Spleen (tissue), 11 donors: ENCODE measurements at regions not wholly inside any gene's neighbourhood (a gene's known extent, or its start where the extent isn't known, plus 50 kb on each side); places are given as distances from the start of the nearest gene placed in this dataset.

Source experiments
- DNase-seq: peaks from one replicate; pipeline ENCODE4 v3.0.0-alpha.2; 2020
- H3K27ac ChIP-seq, 8 donors: fragments of 200-600 bp; sonication (generic) in 7 of 8; 1 replicate in 4 of 8; 2 replicates in 4 of 8; pipeline versions ENCODE4 v1.5.0 to v1.8.0; 2016 to 2021; ENCODE audit warnings: inconsistent platforms in 4 of 8, mild to moderate bottlenecking in 4 of 8, moderate library complexity in 1 of 8
- H3K27me3 ChIP-seq, 7 donors: fragments of 200-600 bp; sonication (generic) in 6 of 7; replicated peaks in 1 of 7; 1 replicate in 4 of 7; 2 replicates in 3 of 7; pipeline versions ENCODE4 v1.5.0 to v1.8.0; 2016 to 2021; ENCODE audit warnings: inconsistent platforms in 3 of 7, mild to moderate bottlenecking in 1 of 7
- H3K36me3 ChIP-seq, 6 donors: fragments of 200-600 bp; sonication (generic) in 5 of 6; 1 replicate in 4 of 6; 2 replicates in 2 of 6; pipeline versions ENCODE4 v1.5.0 to v1.8.0; 2016 to 2021; ENCODE audit warnings: inconsistent platforms in 2 of 6
- H3K4me1 ChIP-seq, 6 donors: fragments of 200-600 bp; sonication (generic) in 5 of 6; 1 replicate in 3 of 6; 2 replicates in 3 of 6; pipeline versions ENCODE4 v1.5.0 to v1.8.0; 2016 to 2021; ENCODE audit warnings: inconsistent platforms in 3 of 6
- H3K4me3 ChIP-seq, 8 donors: fragments of 200-600 bp; sonication (generic) in 7 of 8; 1 replicate in 4 of 8; 2 replicates in 4 of 8; pipeline versions ENCODE4 v1.5.0 to v1.8.0; 2016 to 2021; ENCODE audit warnings: inconsistent platforms in 4 of 8, mild to moderate bottlenecking in 4 of 8, moderate library complexity in 2 of 8
- H3K9me3 ChIP-seq, 8 donors: fragments of 200-600 bp; sonication (generic) in 7 of 8; 1 replicate in 4 of 8; 2 replicates in 4 of 8; pipeline versions ENCODE4 v1.5.0 to v1.8.0; 2016 to 2021; ENCODE audit warnings: inconsistent platforms in 4 of 8
- CTCF ChIP-seq, 11 experiments: fragments of 200-600 bp in 7 of 11; fragments of 450-650 bp in 4 of 11; sonication (generic) in 4 of 11; IDR thresholded peaks in 8 of 11; conservative IDR thresholded peaks in 3 of 11; 1 replicate in 7 of 11; 2 replicates in 4 of 11; pipeline versions ENCODE4 v1.4.0 to v1.8.0; 2016 to 2021; ENCODE audit warnings: antibody characterized with exemption in 11 of 11, inconsistent platforms in 4 of 11, mild to moderate bottlenecking in 1 of 11
- POLR2A ChIP-seq, 3 donors: fragments of 450-650 bp; IDR thresholded peaks; one replicate each; pipeline ENCODE4 v1.5.1; 2017; ENCODE audit warnings: antibody characterized with exemption in 3 of 3, mild to moderate bottlenecking in 1 of 3
- POLR2AphosphoS5 ChIP-seq, 3 donors: sonication (generic); formaldehyde crosslinking; IDR thresholded peaks; one replicate each; pipeline ENCODE4 v1.5.1; 2017; ENCODE audit warnings: antibody characterized with exemption in 3 of 3
- WGBS, 5 donors: extraction: QIAGEN DNeasy Blood & Tissue Kit in 3 of 5; methylation state at CpG; one replicate each; pipeline versions ENCODE4 v1.1.5 to v1.1.7; 2013 to 2018; 5-methylcytosine and 5-hydroxymethylcytosine counted together
- intact Hi-C: fragments of 100-400 bp; cut with DNase I; formaldehyde crosslinking; loops from one replicate; pipeline ENCODE4 v1.15.0; 2023; ENCODE audit warnings: low total_unique reads
- donor health status: healthy with polysubstance abuse.
- donor health status: DM: no; HTN: no; CAD: no; lungs with moderate emphysema.
- donor health status: DM: no; HTN: no; CAD: no.
- donor health status: Bipolar disorder and iron deficiency.
- donor health status: healthy.
- donor health status: DM: no; HTN: no; CAD: no.
- donor health status: DM: yes; HTN: yes; CAD: no.

- Histone ChIP-seq H3K36me3 (peaks cover 0 to 21% (median 0%) of the 10 kb centered on the region in 6 donors), H3K4me3 (no peak overlapping the region), H3K27ac (no peak overlapping the region), H3K9me3 (no peaks in the 10 kb centered on the region), H3K4me1 (peaks cover 0 to 2% (median under 1%) of the 10 kb centered on the region in 6 donors), H3K27me3 (no peaks in the 10 kb centered on the region)
- TF ChIP-seq CTCF (IDR thresholded peaks at IDR 0.05 in 8 of 11, conservative IDR thresholded peaks at IDR 0.05 in 3 of 11) (no peak), POLR2AphosphoS5 (IDR thresholded peaks at IDR 0.05) (no peak), POLR2A (IDR thresholded peaks at IDR 0.05) (no peak)
- intact Hi-C loops, result no loop called here
- DNase-seq, result no peak
- WGBS, 5 donors, result 72 to 93% (median 90%) methylated on average over 12 of the region's 12 CpGs
Observed at GRCh38 chr10:28236591-28236990, 66.3 kb downstream of the MPP7 start.

GRCh38 chr10:28220811-28221210 lies 82.1 kb downstream of the MPP7 start:
- intact Hi-C loops, result no loop called here
- WGBS, 5 donors, result 68 to 85% (median 82%) methylated on average over 5 of the region's 5 CpGs
- H3K9me3 ChIP-seq, result no peaks in the 10 kb centered on the region
- no peaks in the 10 kb centered on the region for H3K36me3 ChIP-seq
- H3K27me3 ChIP-seq, result no peaks in the 10 kb centered on the region
- H3K4me3 ChIP-seq, result no peak overlapping the region
- no peaks in the 10 kb centered on the region for H3K4me1 ChIP-seq
- no peak overlapping the region for H3K27ac ChIP-seq
- no peak for TF ChIP-seq CTCF (IDR thresholded peaks at IDR 0.05 in 8 of 11, conservative IDR thresholded peaks at IDR 0.05 in 3 of 11)
- TF ChIP-seq POLR2AphosphoS5 (IDR thresholded peaks at IDR 0.05), result no peak
- no peak for TF ChIP-seq POLR2A (IDR thresholded peaks at IDR 0.05)
- DNase-seq, result no peak

- intact Hi-C loops, result no loop called here
- Histone ChIP-seq H3K4me1 (no peaks in the 10 kb centered on the region), H3K27ac (no peak overlapping the region), H3K4me3 (no peak overlapping the region), H3K27me3 (no peaks in the 10 kb centered on the region), H3K36me3 (no peaks in the 10 kb centered on the region), H3K9me3 (no peaks in the 10 kb centered on the region)
- TF ChIP-seq POLR2A (IDR thresholded peaks at IDR 0.05), result no peak
- TF ChIP-seq POLR2AphosphoS5 (IDR thresholded peaks at IDR 0.05), result no peak
- no peak for TF ChIP-seq CTCF (IDR thresholded peaks at IDR 0.05 in 8 of 11, conservative IDR thresholded peaks at IDR 0.05 in 3 of 11)
- no peak for DNase-seq
- WGBS, 5 donors, result 86 to 93% (median 91%) methylated on average over 3 of the region's 3 CpGs
Observed at GRCh38 chr10:28219251-28219650, 83.6 kb downstream of the MPP7 start.

- Histone ChIP-seq H3K4me1 (no peaks in the 10 kb centered on the region), H3K36me3 (peaks cover 0 to 7% (median 0%) of the 10 kb centered on the region in 6 donors), H3K9me3 (no peaks in the 10 kb centered on the region), H3K27ac (no peak overlapping the region), H3K4me3 (no peak overlapping the region), H3K27me3 (no peaks in the 10 kb centered on the region)
- WGBS, 5 donors, result 63 to 74% (median 69%) methylated on average over 7 of the region's 7 CpGs
- no peak for DNase-seq
- intact Hi-C loops, result no loop called here
- TF ChIP-seq CTCF (IDR thresholded peaks at IDR 0.05 in 8 of 11, conservative IDR thresholded peaks at IDR 0.05 in 3 of 11) (no peak), POLR2AphosphoS5 (IDR thresholded peaks at IDR 0.05) (no peak), POLR2A (IDR thresholded peaks at IDR 0.05) (no peak)
Observed at GRCh38 chr10:28217848-28218247, 85.0 kb downstream of the MPP7 start.
